Hindlimb muscle (tissue), 1 donor: ENCODE measurements at regions not wholly inside any gene's neighbourhood (a gene's known extent, or its start where the extent isn't known, plus 50 kb on each side); places are given as distances from the start of the nearest gene placed in this dataset.

ENCODE experiments used
- DNase-seq: peaks from one replicate; pipeline ENCODE4 v3.0.0-alpha.2; 2013

GRCh38 chr1:239209591-239209990 lies 176.8 kb upstream of the CHRM3 start:
- DNase-seq, result no peak

- no peak for DNase-seq
Measured at GRCh38 chr1:239204401-239204800, 182.0 kb upstream of the CHRM3 start.

- no peak for DNase-seq
Measured at GRCh38 chr1:239197871-239198270, 188.5 kb upstream of the CHRM3 start.

- no peak for DNase-seq
Measured at GRCh38 chr1:239189998-239190512, 196.3 kb upstream of the CHRM3 start.

- no peak for DNase-seq
Measured at GRCh38 chr1:239186487-239186886, 199.9 kb upstream of the CHRM3 start.

- no peak for DNase-seq
Measured at GRCh38 chr1:239185245-239185619, 201.1 kb upstream of the CHRM3 start.

GRCh38 chr1:239184561-239185244 lies 201.7 kb upstream of the CHRM3 start:
- DNase-seq, result peak; percentile 14

GRCh38 chr1:239178961-239179360 lies 207.4 kb upstream of the CHRM3 start:
- no peak for DNase-seq

GRCh38 chr1:239174880-239175279 lies 211.5 kb upstream of the CHRM3 start:
- DNase-seq, result no peak

GRCh38 chr1:239170828-239171227 lies 215.5 kb upstream of the CHRM3 start:
- no peak for DNase-seq

GRCh38 chr1:239169276-239169675 lies 217.1 kb upstream of the CHRM3 start:
- no peak for DNase-seq

GRCh38 chr1:239164451-239165180 lies 221.8 kb upstream of the CHRM3 start:
- DNase-seq, result no peak

GRCh38 chr1:239155466-239156091 lies 230.8 kb upstream of the CHRM3 start:
- DNase-seq, result peak; percentile 26

GRCh38 chr1:239151937-239152336 lies 234.4 kb upstream of the CHRM3 start:
- DNase-seq, result no peak

GRCh38 chr1:239140968-239141367 lies 245.4 kb upstream of the CHRM3 start:
- no peak for DNase-seq

GRCh38 chr1:239139801-239140200 lies 246.6 kb upstream of the CHRM3 start:
- DNase-seq, result no peak

GRCh38 chr1:239128541-239128940 lies 257.8 kb upstream of the CHRM3 start:
- DNase-seq, result no peak

- no peak for DNase-seq
Measured at GRCh38 chr1:239126884-239127283, 259.5 kb upstream of the CHRM3 start.

- DNase-seq, result no peak
Measured at GRCh38 chr1:239125893-239126292, 260.5 kb upstream of the CHRM3 start.

- no peak for DNase-seq
Measured at GRCh38 chr1:239125027-239125426, 261.3 kb upstream of the CHRM3 start.

GRCh38 chr1:239123260-239123659 lies 263.1 kb upstream of the CHRM3 start:
- DNase-seq, result no peak

- DNase-seq, result no peak
Measured at GRCh38 chr1:239112101-239112935, 274.1 kb upstream of the CHRM3 start.

GRCh38 chr1:239107676-239108075 lies 278.7 kb upstream of the CHRM3 start:
- DNase-seq, result no peak
